GM23338 (cell line): ENCODE measurements at regions not wholly inside any gene's neighbourhood (a gene's known extent, or its start where the extent isn't known, plus 50 kb on each side); places are given as distances from the start of the nearest gene placed in this dataset.

Experiments used
- CTCF ChIP-seq, 2 experiments: fragments of 200-600 bp in 1 of 2; sonication (generic) in 1 of 2; conservative IDR thresholded peaks; 2 replicates each; pipeline versions ENCODE4 v1.5.1 to v1.6.1; 2016 to 2017; ENCODE audit warnings: antibody characterized with exemption in 2 of 2, low read depth in 2 of 2, mild to moderate bottlenecking in 2 of 2, moderate library complexity in 1 of 2
- EZH2 ChIP-seq: fragments of 200-600 bp; sonication (generic); IDR thresholded peaks from one replicate; pipeline ENCODE4 v1.8.0; 2017; ENCODE audit warnings: antibody characterized with exemption, mild to moderate bottlenecking, low read depth; ENCODE audit not compliant: unreplicated experiment
- JUNB ChIP-seq: IDR thresholded peaks from one replicate; pipeline ENCODE4 v1.6.1; 2016; ENCODE audit warnings: antibody characterized with exemption; ENCODE audit not compliant: unreplicated experiment
- POLR2AphosphoS5 ChIP-seq: IDR thresholded peaks from 2 replicates; pipeline ENCODE4 v1.6.1; 2016; ENCODE audit warnings: antibody characterized with exemption, low read depth
- ZNF114 ChIP-seq: fragments of 250-450 bp; sonication (Bioruptor Pico); IDR thresholded peaks from 2 replicates; pipeline ENCODE4 v1.5.0; 2020; ENCODE audit warnings: mild to moderate bottlenecking, moderate library complexity

GRCh38 chr1:78303620-78304019 is 187.2 kb upstream of the PTGFR start:
- no peak for TF ChIP-seq CTCF (conservative IDR thresholded peaks at IDR 0.05; ENCODE audit: low read depth in 2 of 2)
- no peak for TF ChIP-seq POLR2AphosphoS5
- no peak for TF ChIP-seq EZH2
- no peak for TF ChIP-seq JUNB
- TF ChIP-seq ZNF114 (CRISPR knock-in tag) = no peak
